ENCODE measurements at regions not wholly inside any gene's neighbourhood (a gene's known extent, or its start where the extent isn't known, plus 50 kb on each side); places are given as distances from the start of the nearest gene placed in this dataset.

GRCh38 chr1:244271691-244272308, 179.9 kb downstream of the ADSS2 start:
- Histone ChIP-seq H3K9me3 (peaks cover 3% of the 10 kb centered on the region), H3K27ac (peak overlapping the region; percentile 46), H3K36me3 (no peaks in the 10 kb centered on the region), H3K4me3 (no peak overlapping the region), H3K4me1 (peaks cover 13% of the 10 kb centered on the region), H3K27me3 (no peaks in the 10 kb centered on the region)
- DNase-seq (ENCODE audit: extremely low spot score in 2 of 2) = no peak
- intact Hi-C loops (cut with DNase I) = loop anchor here (2.0 kb wide), 1 partner anchor 925 kb away; no protein-coding TSS in a partner anchor
- TF ChIP-seq POLR2AphosphoS5 (IDR thresholded peaks at IDR 0.05; ENCODE audit: insufficient read depth in 1 of 2, low read depth in 1 of 2) = no peak
- no peak for TF ChIP-seq CTCF (IDR thresholded peaks at IDR 0.05)
- TF ChIP-seq POLR2A (IDR thresholded peaks at IDR 0.05) = no peak

GRCh38 chr1:244272471-244273261, 179.0 kb downstream of the ADSS2 start:
- Histone ChIP-seq H3K27ac (peak overlapping the region; percentile 68), H3K9me3 (peaks cover 3% of the 10 kb centered on the region), H3K36me3 (no peaks in the 10 kb centered on the region), H3K4me3 (no peak overlapping the region), H3K4me1 (peaks cover 13% of the 10 kb centered on the region), H3K27me3 (no peaks in the 10 kb centered on the region)
- intact Hi-C loops (cut with DNase I) = loop anchor here (2.0 kb wide), 1 partner anchor 926 kb away; no protein-coding TSS in a partner anchor
- DNase-seq (ENCODE audit: extremely low spot score in 2 of 2) = no peak
- peak in 1 of 2 donors; percentile 73 for TF ChIP-seq POLR2AphosphoS5 (IDR thresholded peaks at IDR 0.05; ENCODE audit: insufficient read depth in 1 of 2, low read depth in 1 of 2)
- TF ChIP-seq POLR2A (IDR thresholded peaks at IDR 0.05) = no peak
- peak; percentile 77 to 97 (median 96) for TF ChIP-seq CTCF (IDR thresholded peaks at IDR 0.05)

GRCh38 chr1:244273262-244273844, 178.4 kb downstream of the ADSS2 start:
- H3K9me3 ChIP-seq = peaks cover 3% of the 10 kb centered on the region
- intact Hi-C loops (cut with DNase I) = loop anchor here (2.0 kb wide), 1 partner anchor 927 kb away; no protein-coding TSS in a partner anchor
- H3K27me3 ChIP-seq = no peaks in the 10 kb centered on the region
- peak overlapping the region; percentile 68 for H3K27ac ChIP-seq
- no peaks in the 10 kb centered on the region for H3K36me3 ChIP-seq
- TF ChIP-seq CTCF (IDR thresholded peaks at IDR 0.05) = no peak
- TF ChIP-seq POLR2AphosphoS5 (IDR thresholded peaks at IDR 0.05; ENCODE audit: insufficient read depth in 1 of 2, low read depth in 1 of 2) = no peak
- no peak for TF ChIP-seq POLR2A (IDR thresholded peaks at IDR 0.05)
- H3K4me3 ChIP-seq = peak overlapping the region in 1 of 2 donors; percentile 6
- H3K4me1 ChIP-seq = peaks cover 13% of the 10 kb centered on the region
- DNase-seq (ENCODE audit: extremely low spot score in 2 of 2) = no peak

GRCh38 chr1:244273845-244274619, 177.7 kb downstream of the ADSS2 start:
- TF ChIP-seq POLR2A (IDR thresholded peaks at IDR 0.05) (no peak), POLR2AphosphoS5 (IDR thresholded peaks at IDR 0.05; ENCODE audit: insufficient read depth in 1 of 2, low read depth in 1 of 2) (no peak), CTCF (IDR thresholded peaks at IDR 0.05) (no peak)
- Histone ChIP-seq H3K4me1 (peaks cover 13% of the 10 kb centered on the region), H3K27ac (peak overlapping the region; percentile 68), H3K9me3 (peaks cover 3% of the 10 kb centered on the region), H3K27me3 (no peaks in the 10 kb centered on the region), H3K36me3 (no peaks in the 10 kb centered on the region), H3K4me3 (peak overlapping the region in 1 of 2 donors; percentile 6)
- no peak for DNase-seq (ENCODE audit: extremely low spot score in 2 of 2)
- intact Hi-C loops (cut with DNase I) = loop anchor here (2.0 kb wide), 1 partner anchor 927 kb away; no protein-coding TSS in a partner anchor

Measured in vagina (tissue), 2 donors.